K562 (cell line): ENCODE measurements at regions not wholly inside any gene's neighbourhood (a gene's known extent, or its start where the extent isn't known, plus 50 kb on each side); places are given as distances from the start of the nearest gene placed in this dataset.

Experiments
- ARID1B ChIP-seq: fragments of 450-650 bp; IDR thresholded peaks from 2 replicates; pipeline ENCODE4 v1.6.1; 2016; ENCODE audit warnings: antibody characterized with exemption, mild to moderate bottlenecking, inconsistent platforms
- BHLHE40 ChIP-seq: IDR thresholded peaks from 2 replicates; pipeline ENCODE4 v1.6.1; 2011; ENCODE audit warnings: low read length, improper control_type of control experiment
- BRCA1 ChIP-seq, 2 experiments: fragments of 450-650 bp in 1 of 2; sonication (generic) in 1 of 2; formaldehyde crosslinking in 1 of 2; IDR thresholded peaks; 2 replicates each; pipeline versions ENCODE4 v1.5.0 to v1.6.1; 2017 to 2020; ENCODE audit warnings: mild to moderate bottlenecking in 1 of 2, missing genetic modification reagents in 1 of 2
- CXXC5 ChIP-seq: fragments of 250-450 bp; sonication (Bioruptor Pico); IDR thresholded peaks from 2 replicates; pipeline ENCODE4 v1.8.0; 2022; ENCODE audit warnings: inconsistent platforms, mild to moderate bottlenecking, moderate library complexity
- KDM2B ChIP-seq: fragments of 250-450 bp; sonication (Bioruptor Pico); IDR thresholded peaks from 2 replicates; pipeline ENCODE4 v1.8.0; 2021; ENCODE audit warnings: mild to moderate bottlenecking, moderate library complexity
- MEIS2 ChIP-seq: fragments of 450-650 bp; IDR thresholded peaks from 2 replicates; pipeline ENCODE4 v1.6.1; 2014; ENCODE audit warnings: mild to moderate bottlenecking; ENCODE audit not compliant: partially characterized antibody
- MTA1 ChIP-seq: fragments of 450-650 bp; IDR thresholded peaks from 2 replicates; pipeline ENCODE4 v1.6.1; 2017; ENCODE audit warnings: borderline replicate concordance
- NR4A1 ChIP-seq, 2 experiments: fragments of 250-450 bp in 1 of 2; fragments of 450-650 bp in 1 of 2; sonication (Bioruptor Pico) in 1 of 2; IDR thresholded peaks; 2 replicates each; pipeline versions ENCODE4 v1.4.0 to v1.6.1; 2016 to 2020; ENCODE audit warnings: mild to moderate bottlenecking in 2 of 2, missing compliant biosample characterization in 1 of 2, missing genetic modification characterization in 1 of 2, moderate library complexity in 1 of 2
- PHB2 ChIP-seq: fragments of 450-650 bp; IDR thresholded peaks from 2 replicates; pipeline ENCODE4 v1.6.1; 2017; ENCODE audit warnings: low read depth
- PRDM10 ChIP-seq: fragments of 450-650 bp; IDR thresholded peaks from 2 replicates; pipeline ENCODE4 v1.6.1; 2018; ENCODE audit not compliant: partially characterized antibody
- RBM39 ChIP-seq: fragments of 200-400 bp; formaldehyde crosslinking; optimal IDR thresholded peaks from 2 replicates; pipeline ENCODE3; 2018; ENCODE audit warnings: low read depth, low read length
- ZNF212 ChIP-seq: fragments of 450-650 bp; formaldehyde crosslinking; IDR thresholded peaks from 2 replicates; pipeline ENCODE4 v1.4.0; 2020; ENCODE audit warnings: mild to moderate bottlenecking
- ZNF584 ChIP-seq: fragments of 200-800 bp; sonication (Bioruptor generic); IDR thresholded peaks from 2 replicates; pipeline ENCODE4 v1.6.1; 2016; ENCODE audit warnings: low read depth, mild to moderate bottlenecking, missing genetic modification characterization, missing compliant biosample characterization
- TF ChIP-seq, protein P1 (sequence below): sonication (generic); formaldehyde crosslinking; IDR thresholded peaks from 2 replicates; pipeline ENCODE4 v1.8.1; 2023; ENCODE audit warnings: mild to moderate bottlenecking, missing genetic modification reagents, moderate library complexity
- TF ChIP-seq, protein P2 (sequence below): fragments of 450-650 bp; formaldehyde crosslinking; conservative IDR thresholded peaks from 2 replicates; pipeline ENCODE4 v1.4.0; 2022; ENCODE audit warnings: mild to moderate bottlenecking, missing genetic modification characterization

DNA sequence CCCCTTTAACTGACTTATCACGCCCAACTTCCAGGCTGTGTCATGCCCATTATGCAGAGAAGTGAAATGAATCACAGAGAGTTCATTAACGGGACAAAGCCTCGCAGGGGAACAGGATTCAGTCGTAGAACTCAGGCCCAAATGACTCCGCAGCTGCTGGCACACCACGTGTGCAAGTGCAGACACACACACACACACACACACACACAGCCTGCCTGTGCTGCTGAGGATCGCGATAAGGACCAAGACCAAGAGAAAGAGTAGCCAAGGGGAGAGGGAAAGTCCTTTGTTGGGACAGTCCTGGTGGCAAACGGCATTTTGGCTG, 90.0 kb upstream of the TAF1B start (continued):
- TF ChIP-seq PHB2 (peak; percentile 10; the same call in 1 of the 2 replicates), ARID1B (peak; percentile 84), NR4A1 (CRISPR knock-in tag; IDR thresholded peaks at IDR 0.05) (no peak), NR4A1 (tag; IDR thresholded peaks at IDR 0.05) (peak; percentile 60; the same call in 1 of the 2 replicates), MEIS2 (peak; percentile 39), BHLHE40 (peak; percentile 75), PRDM10 (peak; percentile 66), RBM39 (no peak), ZNF584 (CRISPR knock-in tag) (no peak), MTA1 (peak; percentile 67; the same call in 1 of the 2 replicates), KDM2B (no peak), BRCA1 (IDR thresholded peaks at IDR 0.05) (no peak), BRCA1 (CRISPR knock-in tag; IDR thresholded peaks at IDR 0.05) (no peak), CXXC5 (CRISPR knock-in tag) (peak; percentile 58), ZNF212 (CRISPR knock-in tag) (no peak)
- TF ChIP-seq, protein P1, sequence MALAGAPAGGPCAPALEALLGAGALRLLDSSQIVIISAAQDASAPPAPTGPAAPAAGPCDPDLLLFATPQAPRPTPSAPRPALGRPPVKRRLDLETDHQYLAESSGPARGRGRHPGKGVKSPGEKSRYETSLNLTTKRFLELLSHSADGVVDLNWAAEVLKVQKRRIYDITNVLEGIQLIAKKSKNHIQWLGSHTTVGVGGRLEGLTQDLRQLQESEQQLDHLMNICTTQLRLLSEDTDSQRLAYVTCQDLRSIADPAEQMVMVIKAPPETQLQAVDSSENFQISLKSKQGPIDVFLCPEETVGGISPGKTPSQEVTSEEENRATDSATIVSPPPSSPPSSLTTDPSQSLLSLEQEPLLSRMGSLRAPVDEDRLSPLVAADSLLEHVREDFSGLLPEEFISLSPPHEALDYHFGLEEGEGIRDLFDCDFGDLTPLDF (CRISPR knock-in tag) = no peak
- TF ChIP-seq, protein P2, sequence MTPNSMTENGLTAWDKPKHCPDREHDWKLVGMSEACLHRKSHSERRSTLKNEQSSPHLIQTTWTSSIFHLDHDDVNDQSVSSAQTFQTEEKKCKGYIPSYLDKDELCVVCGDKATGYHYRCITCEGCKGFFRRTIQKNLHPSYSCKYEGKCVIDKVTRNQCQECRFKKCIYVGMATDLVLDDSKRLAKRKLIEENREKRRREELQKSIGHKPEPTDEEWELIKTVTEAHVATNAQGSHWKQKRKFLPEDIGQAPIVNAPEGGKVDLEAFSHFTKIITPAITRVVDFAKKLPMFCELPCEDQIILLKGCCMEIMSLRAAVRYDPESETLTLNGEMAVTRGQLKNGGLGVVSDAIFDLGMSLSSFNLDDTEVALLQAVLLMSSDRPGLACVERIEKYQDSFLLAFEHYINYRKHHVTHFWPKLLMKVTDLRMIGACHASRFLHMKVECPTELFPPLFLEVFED (CRISPR knock-in tag) = peak; percentile 76; the same call in 1 of the 2 replicates
